ENCODE measurements at regions not wholly inside any gene's neighbourhood (a gene's known extent, or its start where the extent isn't known, plus 50 kb on each side); places are given as distances from the start of the nearest gene placed in this dataset.

DNA sequence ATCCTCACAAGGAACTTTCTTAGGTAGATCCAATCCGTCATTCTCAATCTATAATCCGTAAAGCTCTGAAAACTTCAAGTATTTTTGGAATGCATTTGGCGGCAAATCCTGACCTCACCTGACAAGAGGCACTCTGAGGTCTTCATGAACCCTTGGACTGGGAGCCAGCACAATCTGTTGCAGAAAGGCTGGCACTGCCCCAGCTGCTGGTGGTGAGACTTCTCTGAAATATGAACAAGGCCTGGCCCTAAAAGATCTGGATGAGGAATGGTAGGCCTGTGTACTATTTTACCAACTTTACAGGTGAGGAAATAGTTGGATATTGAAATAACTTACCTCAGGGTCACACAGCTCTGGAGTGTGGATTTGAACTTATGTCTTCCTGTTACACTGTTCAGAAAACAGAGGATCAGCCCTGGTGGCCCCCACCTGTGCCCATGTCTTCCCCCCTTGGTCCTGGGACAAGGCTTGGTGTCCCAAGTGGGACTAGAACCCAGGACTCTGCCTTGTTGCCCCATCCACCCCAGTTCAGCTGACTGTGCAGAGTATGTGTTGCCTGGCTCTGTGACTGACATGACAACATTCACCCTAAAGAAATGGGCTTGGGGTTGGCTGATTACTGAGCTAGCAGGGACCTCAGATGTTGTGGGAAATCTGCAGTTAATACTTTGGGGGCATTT, 471.4 kb downstream of the MN1 start:
- Histone ChIP-seq H3K4me3 (no peak overlapping the region), H3K27me3 (peaks cover 13 to 16% (median 14%) of the 10 kb centered on the region in 3 donors), H3K4me1 (no peaks in the 10 kb centered on the region), H3K9me3 (no peaks in the 10 kb centered on the region), H3K27ac (no peak overlapping the region), H3K36me3 (no peaks in the 10 kb centered on the region)
- in situ Hi-C loops (cut with MboI; ENCODE audit: low sequenced_read_pairs in 4 of 4), result no loop called here
- intact Hi-C loops (cut with DNase I; ENCODE audit: low total_unique reads), result no loop called here
- TF ChIP-seq CTCF (IDR thresholded peaks at IDR 0.05 in 4 of 5, conservative IDR thresholded peaks at IDR 0.05 in 1 of 5) (no peak), POLR2A (IDR thresholded peaks at IDR 0.05) (no peak)
- no peak for ATAC-seq
- DNase-seq, result no peak

GRCh38 chr22:27331526-27332281, 469.9 kb downstream of the MN1 start:
- H3K27ac ChIP-seq, result no peak overlapping the region
- TF ChIP-seq CTCF (IDR thresholded peaks at IDR 0.05 in 4 of 5, conservative IDR thresholded peaks at IDR 0.05 in 1 of 5) (no peak), POLR2A (IDR thresholded peaks at IDR 0.05) (no peak)
- intact Hi-C loops (cut with DNase I; ENCODE audit: low total_unique reads) (no loop called here), in situ Hi-C loops (cut with MboI; ENCODE audit: low sequenced_read_pairs in 4 of 4) (no loop called here)
- no peaks in the 10 kb centered on the region for H3K4me1 ChIP-seq
- H3K4me3 ChIP-seq, result no peak overlapping the region
- DNase-seq (no peak), ATAC-seq (no peak)
- no peaks in the 10 kb centered on the region for H3K9me3 ChIP-seq
- H3K36me3 ChIP-seq, result no peaks in the 10 kb centered on the region
- H3K27me3 ChIP-seq, result peaks cover 13 to 16% (median 14%) of the 10 kb centered on the region in 3 donors

DNA sequence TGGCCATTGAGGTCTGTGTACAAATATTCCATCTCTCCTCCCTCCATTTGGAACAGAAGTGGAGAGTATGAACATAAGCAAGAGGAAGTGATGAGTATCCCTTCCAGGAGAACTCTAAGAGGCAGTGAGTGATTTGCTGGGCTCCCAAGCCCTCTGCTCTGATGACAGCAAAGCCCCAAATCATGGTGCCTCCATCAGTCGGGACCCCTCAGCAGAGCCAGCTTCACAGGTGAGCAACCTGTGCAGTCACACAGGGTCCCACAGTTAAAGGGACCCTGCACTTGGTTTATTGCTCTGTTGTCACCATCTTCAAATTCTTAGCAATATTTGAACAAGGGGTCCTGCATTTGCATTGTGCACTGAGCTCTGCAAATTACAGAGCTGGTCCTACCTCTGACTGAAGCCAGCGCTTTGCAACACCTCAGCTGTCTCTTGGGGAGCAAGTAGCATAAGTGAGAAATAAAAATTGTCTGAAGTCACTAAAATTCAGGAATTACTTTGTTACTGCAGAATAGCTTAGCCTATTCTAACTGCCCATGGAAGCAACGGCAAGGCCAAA, 466.4 kb downstream of the MN1 start:
- Histone ChIP-seq H3K27ac (no peak overlapping the region), H3K4me3 (no peak overlapping the region), H3K27me3 (peaks cover 10 to 12% (median 10%) of the 10 kb centered on the region in 3 donors), H3K4me1 (no peaks in the 10 kb centered on the region), H3K9me3 (no peaks in the 10 kb centered on the region), H3K36me3 (no peaks in the 10 kb centered on the region)
- intact Hi-C loops (cut with DNase I; ENCODE audit: low total_unique reads), result no loop called here
- TF ChIP-seq CTCF (IDR thresholded peaks at IDR 0.05 in 4 of 5, conservative IDR thresholded peaks at IDR 0.05 in 1 of 5), result no peak
- no peak for TF ChIP-seq POLR2A (IDR thresholded peaks at IDR 0.05)
- in situ Hi-C loops (cut with MboI; ENCODE audit: low sequenced_read_pairs in 4 of 4), result no loop called here
- ATAC-seq (no peak), DNase-seq (no peak)

DNA sequence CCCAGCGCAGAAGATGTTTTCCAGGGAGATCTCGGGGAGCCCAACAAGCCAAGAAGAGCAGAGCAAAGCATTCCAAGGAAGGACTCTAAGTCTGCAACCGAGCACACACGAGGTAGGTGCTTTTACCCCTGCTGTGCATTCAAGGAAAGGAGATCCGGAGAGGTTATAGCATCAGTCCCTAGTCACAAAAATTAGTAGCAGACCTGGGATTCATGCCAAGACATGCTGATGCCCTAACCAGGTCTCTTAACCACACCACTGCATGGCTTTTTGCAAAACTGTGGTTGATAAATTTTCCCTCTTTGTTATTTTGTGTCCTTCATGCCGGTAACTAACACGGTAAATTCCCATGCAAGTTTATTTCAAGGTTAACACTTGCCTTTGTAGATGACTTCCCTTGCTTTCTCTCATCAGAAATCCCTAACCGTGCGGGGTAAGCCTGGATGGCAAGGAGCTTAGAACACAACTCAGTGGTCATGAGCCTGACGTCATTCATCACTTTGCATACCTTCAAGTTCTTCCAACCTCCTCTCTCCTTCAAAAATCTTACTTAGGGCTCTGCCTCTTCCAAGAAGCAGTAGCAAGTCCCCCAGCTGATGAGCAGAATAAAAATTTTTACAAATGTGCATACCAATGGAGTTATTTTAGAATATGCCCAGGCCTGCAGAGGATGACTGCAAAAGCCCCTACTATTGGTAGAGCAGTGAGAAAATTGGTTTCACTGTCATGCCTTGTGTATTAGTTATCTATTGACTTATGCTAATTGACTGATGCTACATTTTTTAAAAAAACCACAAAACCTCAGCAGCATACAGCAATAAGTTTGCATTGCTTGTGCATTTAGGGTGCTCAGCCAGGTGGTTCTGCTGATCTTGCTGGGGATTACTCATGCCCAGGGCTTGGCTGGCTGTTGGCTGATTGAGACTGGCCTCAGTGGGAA, 465.1 kb downstream of the MN1 start:
- in situ Hi-C loops (cut with MboI; ENCODE audit: low sequenced_read_pairs in 4 of 4) (no loop called here), intact Hi-C loops (cut with DNase I; ENCODE audit: low total_unique reads) (no loop called here)
- ATAC-seq, result no peak

More for the DNA sequence above, 465.1 kb downstream of the MN1 start:
- no peaks in the 10 kb centered on the region for H3K36me3 ChIP-seq
- H3K27ac ChIP-seq, result no peak overlapping the region
- no peak for DNase-seq
- H3K4me1 ChIP-seq, result no peaks in the 10 kb centered on the region
- H3K4me3 ChIP-seq, result no peak overlapping the region
- no peaks in the 10 kb centered on the region for H3K9me3 ChIP-seq
- peaks cover 2 to 6% (median 6%) of the 10 kb centered on the region in 3 donors for H3K27me3 ChIP-seq
- no peak for TF ChIP-seq POLR2A (IDR thresholded peaks at IDR 0.05)
- TF ChIP-seq CTCF (IDR thresholded peaks at IDR 0.05 in 4 of 5, conservative IDR thresholded peaks at IDR 0.05 in 1 of 5), result no peak

All from gastrocnemius medialis (tissue), 4 donors.